Spleen (tissue), 7 donors: ENCODE measurements at regions not wholly inside any gene's neighbourhood (a gene's known extent, or its start where the extent isn't known, plus 50 kb on each side); places are given as distances from the start of the nearest gene placed in this dataset.

Experiments used
- CTCF ChIP-seq, 11 experiments: fragments of 200-600 bp in 7 of 11; fragments of 450-650 bp in 4 of 11; sonication (generic) in 4 of 11; IDR thresholded peaks in 8 of 11; conservative IDR thresholded peaks in 3 of 11; 1 replicate in 7 of 11; 2 replicates in 4 of 11; pipeline versions ENCODE4 v1.4.0 to v1.8.0; 2016 to 2021; ENCODE audit warnings: antibody characterized with exemption in 11 of 11, inconsistent platforms in 4 of 11, mild to moderate bottlenecking in 1 of 11
- POLR2A ChIP-seq, 3 donors: fragments of 450-650 bp; IDR thresholded peaks; one replicate each; pipeline ENCODE4 v1.5.1; 2017; ENCODE audit warnings: antibody characterized with exemption in 3 of 3, mild to moderate bottlenecking in 1 of 3
- POLR2AphosphoS5 ChIP-seq, 3 donors: sonication (generic); formaldehyde crosslinking; IDR thresholded peaks; one replicate each; pipeline ENCODE4 v1.5.1; 2017; ENCODE audit warnings: antibody characterized with exemption in 3 of 3
- donor health status: DM: no; HTN: no; CAD: no; lungs with moderate emphysema.
- donor health status: DM: no; HTN: no; CAD: no.
- donor health status: DM: no; HTN: no; CAD: no.

- no peak for TF ChIP-seq CTCF (IDR thresholded peaks at IDR 0.05 in 8 of 11, conservative IDR thresholded peaks at IDR 0.05 in 3 of 11)
- no peak for TF ChIP-seq POLR2AphosphoS5 (IDR thresholded peaks at IDR 0.05)
- TF ChIP-seq POLR2A (IDR thresholded peaks at IDR 0.05), result no peak
Measured at GRCh38 chr13:63595811-63596210, 2180.2 kb upstream of the PCDH20 start.
